ENCODE measurements at regions not wholly inside any gene's neighbourhood (a gene's known extent, or its start where the extent isn't known, plus 50 kb on each side); places are given as distances from the start of the nearest gene placed in this dataset.

- DNase-seq (ENCODE audit: low read depth), result no peak
These were observed 95.4 kb downstream of the RAB18 start for GRCh38 chr10:27599546-27599945.

DNA sequence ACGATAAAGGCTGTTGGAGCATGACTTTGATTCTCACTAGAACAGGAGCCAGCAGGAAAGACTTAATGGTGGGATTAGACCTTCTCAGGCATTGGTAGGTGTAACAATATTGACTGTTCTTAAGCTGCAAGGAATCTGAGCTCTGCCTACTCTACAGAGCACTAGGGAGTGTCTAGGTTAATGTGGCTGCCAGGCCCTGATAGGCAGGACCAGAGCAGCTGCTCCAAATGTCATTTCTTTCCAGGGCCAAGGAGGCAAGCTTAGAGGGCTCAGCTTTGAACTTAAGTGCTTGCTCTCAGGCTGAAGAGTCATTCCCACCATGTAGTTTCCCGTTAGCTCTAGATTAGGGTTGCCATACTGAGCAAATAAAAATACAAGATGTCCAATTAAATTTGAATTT lies 96.8 kb downstream of the RAB18 start:
- DNase-seq (ENCODE audit: low read depth), result no peak

GRCh38 chr10:27601503-27601902 lies 97.4 kb downstream of the RAB18 start:
- no peak for DNase-seq (ENCODE audit: low read depth)

- no peak for DNase-seq (ENCODE audit: low read depth)
These were observed 97.9 kb downstream of the RAB18 start for GRCh38 chr10:27601946-27602538.

- no peak for DNase-seq (ENCODE audit: low read depth)
These were observed 99.0 kb downstream of the RAB18 start for GRCh38 chr10:27603104-27603503.

- DNase-seq (ENCODE audit: low read depth), result no peak
These were observed 101.2 kb downstream of the RAB18 start for GRCh38 chr10:27605318-27605717.

DNA sequence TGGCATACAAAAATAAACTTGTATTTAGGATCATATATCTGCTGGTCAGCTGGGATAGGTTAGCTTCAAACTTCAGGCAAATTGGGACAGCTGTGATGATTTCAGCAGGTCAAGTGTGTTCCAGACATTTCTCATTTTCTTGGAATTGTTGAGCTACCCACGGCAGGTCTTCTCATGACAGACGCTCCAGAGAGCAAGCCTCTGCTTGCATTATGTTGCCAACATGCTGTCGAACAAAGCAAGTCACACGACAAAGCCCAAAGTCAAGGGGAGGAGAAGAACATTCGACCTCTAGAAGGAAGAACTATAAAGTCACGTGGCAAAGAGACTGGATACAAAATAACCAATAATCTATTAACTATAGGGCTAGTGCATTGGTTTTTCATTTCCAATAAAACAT lies 103.5 kb downstream of the RAB18 start:
- DNase-seq (ENCODE audit: low read depth), result no peak

- DNase-seq (ENCODE audit: low read depth), result peak; percentile 87
These were observed 107.1 kb downstream of the RAB18 start for GRCh38 chr10:27611236-27611635.

- peak; percentile 6 for DNase-seq (ENCODE audit: low read depth)
These were observed 107.8 kb downstream of the RAB18 start for GRCh38 chr10:27611744-27612550.

DNA sequence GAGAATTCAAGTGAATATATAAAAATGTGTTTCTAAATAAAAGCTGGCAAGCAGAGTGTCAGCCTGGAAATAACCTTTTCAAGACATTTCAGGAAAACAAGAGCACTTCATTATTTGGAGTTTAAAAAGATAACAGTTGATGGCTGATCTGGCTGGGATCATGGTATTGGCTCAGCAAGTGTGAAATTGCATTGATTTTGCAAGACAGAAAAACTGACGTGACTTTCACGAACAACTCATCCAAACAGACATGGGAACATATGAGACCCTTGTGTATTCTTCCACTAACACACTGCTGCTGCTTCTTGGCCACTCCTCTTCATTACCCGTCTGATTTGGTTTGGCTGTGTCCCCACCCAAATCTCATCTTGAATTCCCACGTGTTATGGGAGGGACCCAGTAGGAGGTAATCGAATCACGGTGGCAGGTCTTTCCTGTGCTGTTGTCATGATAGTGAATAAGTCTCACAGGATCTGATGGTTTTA lies 108.5 kb downstream of the RAB18 start:
- no peak for DNase-seq (ENCODE audit: low read depth)

GRCh38 chr10:27614776-27615175 lies 110.7 kb downstream of the RAB18 start:
- DNase-seq (ENCODE audit: low read depth), result peak; percentile 13

GRCh38 chr10:27618036-27618615 lies 114.0 kb downstream of the RAB18 start:
- DNase-seq (ENCODE audit: low read depth), result no peak

- peak; percentile 31 for DNase-seq (ENCODE audit: low read depth)
These were observed 114.8 kb downstream of the RAB18 start for GRCh38 chr10:27618906-27619305.

DNA sequence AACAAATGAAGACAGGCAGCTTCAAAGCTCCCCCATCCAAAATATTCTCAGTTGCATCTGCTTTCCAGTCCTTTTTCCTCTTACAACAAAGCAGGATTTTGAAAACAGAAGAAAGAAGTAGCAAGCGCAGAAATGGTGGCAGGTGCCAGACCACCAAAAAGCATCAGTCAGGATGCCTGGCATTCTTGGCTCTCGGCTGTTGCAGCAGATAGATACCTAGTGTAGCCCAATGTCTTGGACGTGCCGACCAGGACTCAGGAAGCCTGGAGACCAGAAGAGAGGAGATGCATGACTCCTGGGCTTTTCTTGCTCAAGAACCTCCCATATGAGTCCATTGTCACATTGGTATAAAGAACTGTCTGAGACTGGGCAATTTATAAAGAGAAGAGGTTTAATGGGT lies 115.2 kb downstream of the RAB18 start:
- DNase-seq (ENCODE audit: low read depth), result no peak

GRCh38 chr10:27620430-27621397 lies 116.6 kb downstream of the RAB18 start:
- DNase-seq (ENCODE audit: low read depth), result peak; percentile 93

DNA sequence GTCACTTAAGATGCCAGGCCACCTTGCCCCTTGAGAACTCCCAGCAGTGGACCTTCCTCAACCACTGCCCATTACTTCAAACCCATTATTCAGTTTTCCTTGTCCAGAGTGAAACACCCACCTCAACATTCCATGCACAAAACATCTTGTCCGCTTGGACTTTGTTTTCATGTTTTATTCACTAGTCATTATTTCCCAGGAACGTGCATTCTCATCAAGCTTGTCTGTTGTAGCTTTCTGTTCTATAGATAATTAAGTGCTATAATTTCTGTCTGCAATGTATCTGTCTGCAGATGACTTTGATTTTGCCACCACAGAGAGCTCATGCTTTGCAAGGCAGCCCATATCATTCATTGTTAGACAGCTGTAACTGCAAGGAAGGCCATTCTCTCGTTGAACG lies 117.4 kb downstream of the RAB18 start:
- DNase-seq (ENCODE audit: low read depth), result no peak

GRCh38 chr10:27622596-27622995 lies 118.5 kb downstream of the RAB18 start:
- no peak for DNase-seq (ENCODE audit: low read depth)

Measured in EH (cell line).